SW 1271 (cell line): ENCODE measurements at regions not wholly inside any gene's neighbourhood (a gene's known extent, or its start where the extent isn't known, plus 50 kb on each side); places are given as distances from the start of the nearest gene placed in this dataset.
A peak's percentile ranks its signal among the peaks of the same experiment; 100 is the strongest.

Source experiments
- DNase-seq, 2 experiments: peaks; one replicate each; lab custom pipeline; 2025; lab: John Stamatoyannopoulos, UW

GRCh38 chr13:82688400-82688994 is 1193.8 kb downstream of the SLITRK1 start:
- DNase-seq = peak in 1 of 2 experiments; percentile 48

- DNase-seq = no peak
These were observed 1194.4 kb downstream of the SLITRK1 start for GRCh38 chr13:82687884-82688283.

- no peak for DNase-seq
These were observed 1200.7 kb downstream of the SLITRK1 start for GRCh38 chr13:82681535-82681934.

DNA sequence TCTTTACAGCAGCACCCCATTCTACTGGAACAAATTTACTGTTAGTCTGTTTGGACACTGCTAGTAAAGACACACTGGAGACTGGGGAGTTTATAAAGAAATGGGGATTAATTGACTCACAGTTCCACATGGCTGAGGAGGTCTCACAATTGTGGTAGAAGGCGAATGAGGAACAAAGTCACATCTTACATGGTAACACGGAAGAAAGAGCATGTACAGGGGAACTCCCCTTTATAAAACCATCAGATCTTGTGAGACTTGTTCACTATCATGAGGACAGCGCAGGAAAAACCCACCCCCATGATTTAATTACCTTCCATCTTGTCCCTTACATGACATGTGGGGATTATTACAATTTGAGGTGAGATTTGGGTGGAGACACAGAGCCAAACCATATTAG is 1204.2 kb downstream of the SLITRK1 start:
- no peak for DNase-seq

GRCh38 chr13:82675024-82675423 is 1207.2 kb downstream of the SLITRK1 start:
- no peak for DNase-seq

GRCh38 chr13:82674546-82674945 is 1207.7 kb downstream of the SLITRK1 start:
- DNase-seq = no peak

DNA sequence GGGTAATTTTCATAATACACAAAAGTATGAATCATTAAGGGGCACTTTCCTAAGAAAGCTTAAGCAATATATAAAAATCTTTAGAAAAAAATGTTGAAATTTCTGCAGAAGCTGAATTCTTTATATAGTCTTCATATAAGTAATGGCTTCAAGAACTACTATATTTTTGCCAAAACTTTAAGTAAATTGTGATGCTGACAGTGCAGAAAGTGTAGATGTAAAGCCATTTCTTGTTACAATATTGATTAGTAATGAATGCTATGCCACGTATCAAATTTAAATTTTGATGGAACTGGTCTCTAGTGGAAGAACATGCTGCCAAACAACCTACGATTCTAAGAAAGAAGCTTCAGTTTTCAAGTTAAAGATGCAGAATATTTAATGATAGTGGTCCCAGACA is 1210.0 kb downstream of the SLITRK1 start:
- DNase-seq = no peak

DNA sequence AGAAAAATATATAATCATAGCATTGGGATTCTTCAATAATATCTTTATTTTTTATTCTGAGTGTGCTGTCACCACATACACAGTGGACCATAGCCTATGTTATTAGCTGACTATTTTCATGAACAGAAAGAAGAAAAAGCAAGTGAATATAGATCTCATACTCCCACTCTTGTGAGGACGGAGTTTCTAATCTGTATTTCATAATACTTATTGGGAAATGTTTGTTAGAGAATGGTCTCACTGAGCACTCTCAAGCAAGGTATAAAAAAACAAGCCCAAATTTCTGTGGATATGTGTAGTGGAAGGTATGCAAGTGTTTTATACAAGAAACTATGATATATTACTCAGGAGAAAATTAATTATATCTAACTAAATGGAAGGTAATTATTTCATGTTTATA is 1218.1 kb downstream of the SLITRK1 start:
- no peak for DNase-seq

DNA sequence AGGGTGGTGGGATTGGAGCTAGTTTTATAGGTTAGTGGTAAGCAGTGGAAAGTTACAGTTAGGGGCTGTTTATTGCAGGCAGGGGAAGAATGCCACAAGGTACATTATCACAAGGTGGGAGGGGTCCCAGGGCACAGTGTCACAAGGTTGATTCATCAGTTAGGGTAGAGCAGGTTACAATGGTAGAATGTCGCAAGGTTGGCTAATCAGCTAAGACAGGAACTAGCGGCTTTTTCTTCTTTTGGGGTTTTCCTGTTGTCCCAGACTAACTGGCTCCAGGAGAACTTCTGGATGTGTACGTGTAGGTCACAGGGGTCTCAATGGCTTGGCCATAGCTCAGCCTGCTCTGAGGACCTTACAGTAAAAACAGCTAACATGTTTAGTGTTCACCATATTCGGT is 1221.1 kb downstream of the SLITRK1 start:
- no peak for DNase-seq

DNA sequence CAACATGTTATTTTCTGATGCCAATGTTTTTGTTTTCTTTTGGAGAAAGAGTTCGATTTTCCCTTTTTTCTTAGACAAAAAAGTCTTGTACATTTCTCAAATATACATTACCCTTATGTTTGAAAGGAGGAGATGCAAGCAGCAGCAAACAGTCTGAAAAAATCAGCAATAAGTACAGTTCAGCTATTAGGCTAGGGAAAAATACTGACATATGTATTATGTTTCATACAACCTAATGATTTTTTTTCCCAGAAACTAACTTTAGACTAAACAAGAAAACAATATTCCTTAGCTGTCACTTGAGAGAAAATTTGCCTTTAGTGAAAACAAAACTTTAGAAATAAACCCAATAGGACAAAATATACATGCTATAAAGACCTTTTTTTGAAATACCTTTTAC is 1223.5 kb downstream of the SLITRK1 start:
- DNase-seq = no peak

DNA sequence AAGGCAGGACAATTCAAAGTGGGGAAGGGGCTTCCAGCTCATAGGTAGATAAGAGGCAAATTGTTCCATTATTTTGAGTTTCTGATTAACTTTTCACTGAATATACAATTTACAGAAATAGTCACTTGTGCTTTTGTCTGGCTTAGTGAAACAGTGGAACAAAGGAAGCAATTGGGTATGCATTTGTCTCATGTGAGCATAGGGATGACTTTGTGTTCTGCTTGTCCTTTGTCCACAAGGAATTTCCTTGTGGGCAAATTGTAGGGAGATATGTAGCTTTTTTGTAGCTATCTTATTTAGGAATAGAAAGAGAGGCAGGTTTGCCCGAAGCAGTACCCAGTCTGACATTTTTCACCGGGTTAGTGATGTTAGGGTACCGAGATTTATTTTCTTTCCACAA is 1224.8 kb downstream of the SLITRK1 start:
- DNase-seq = no peak

DNA sequence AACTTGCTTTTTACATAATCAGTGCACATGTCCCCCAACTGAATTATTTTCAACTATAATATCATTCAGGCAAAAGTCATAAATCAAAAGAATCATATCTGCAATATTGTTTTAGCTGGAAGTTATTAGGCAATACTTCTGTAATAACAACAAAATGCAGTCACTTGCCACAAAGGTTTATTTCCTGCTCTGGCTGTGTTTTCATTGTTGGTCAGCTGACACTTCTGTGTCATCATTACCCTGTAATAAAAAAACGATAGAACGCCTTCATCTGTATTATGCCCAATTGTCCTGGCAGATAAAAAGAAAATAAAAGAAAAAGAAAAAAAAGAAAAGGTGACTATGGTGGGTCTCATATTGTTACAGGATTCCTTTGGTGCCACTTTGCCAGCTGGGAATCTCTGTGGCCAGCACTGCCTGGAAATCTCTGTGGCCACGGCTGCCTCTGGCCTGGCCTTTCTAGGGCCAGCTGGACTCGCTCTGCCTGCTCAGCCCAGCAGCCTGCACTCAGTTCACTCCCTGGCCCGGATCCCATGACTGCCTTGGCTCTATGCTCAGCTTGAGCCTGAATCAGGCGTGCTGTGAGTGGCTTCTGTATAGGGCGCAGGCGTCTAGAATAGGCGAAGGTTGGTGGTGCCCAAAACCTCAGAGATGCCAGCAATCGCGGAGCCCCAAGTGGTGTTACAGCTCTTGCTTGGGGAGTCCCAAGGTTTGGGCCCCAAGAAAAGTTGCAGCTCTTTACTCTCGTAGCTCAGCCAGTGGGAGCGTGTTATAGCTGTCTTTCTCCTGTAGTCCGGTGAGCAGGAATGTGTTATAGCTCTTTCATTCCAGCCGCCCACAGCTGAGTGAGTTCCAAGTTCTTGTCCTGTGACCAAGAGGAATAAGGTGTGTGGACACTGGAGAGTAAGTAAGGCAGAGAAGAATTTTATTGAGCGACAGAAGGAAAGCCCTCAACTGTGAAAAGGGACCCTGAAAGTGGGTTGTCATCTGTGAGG is 1227.1 kb downstream of the SLITRK1 start:
- DNase-seq = peak in 1 of 2 experiments; percentile 5

DNA sequence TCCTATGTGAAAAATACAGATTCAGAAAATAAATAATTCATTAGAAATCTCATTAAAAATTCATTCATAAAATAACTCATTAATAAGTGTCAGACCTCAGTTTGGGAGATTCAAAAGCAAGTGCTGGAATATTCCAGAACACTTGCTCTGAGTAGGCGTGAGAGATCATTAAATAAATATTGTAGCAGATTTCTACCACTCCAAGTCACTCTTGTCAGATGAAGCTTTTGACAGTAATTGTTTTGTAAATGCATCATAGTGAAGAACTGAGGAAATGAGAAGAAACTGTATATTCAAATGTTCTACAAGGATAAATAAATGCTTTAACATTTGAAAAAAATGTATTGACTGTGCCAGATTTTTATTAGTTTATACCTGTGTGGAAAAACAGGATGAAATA is 1228.1 kb downstream of the SLITRK1 start:
- DNase-seq = no peak

DNA sequence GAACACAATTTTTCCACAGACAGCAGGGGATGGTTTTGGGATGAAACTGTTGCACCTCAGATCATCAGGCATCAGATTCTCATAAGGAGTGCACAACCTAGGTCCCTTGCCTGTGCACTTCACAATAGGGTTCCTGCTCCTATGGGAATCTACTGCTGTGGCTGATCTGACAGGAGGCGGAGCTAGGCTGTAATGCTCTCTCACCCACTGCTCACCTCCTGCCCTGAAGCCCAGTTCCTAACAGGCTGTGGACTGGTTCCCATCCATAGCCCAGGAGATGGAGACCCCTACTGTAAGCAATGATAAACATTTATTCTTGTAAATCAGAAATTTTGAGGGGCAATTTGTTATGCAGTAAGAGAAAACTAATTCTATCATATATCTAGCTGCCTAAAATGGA is 1234.7 kb downstream of the SLITRK1 start:
- no peak for DNase-seq

DNA sequence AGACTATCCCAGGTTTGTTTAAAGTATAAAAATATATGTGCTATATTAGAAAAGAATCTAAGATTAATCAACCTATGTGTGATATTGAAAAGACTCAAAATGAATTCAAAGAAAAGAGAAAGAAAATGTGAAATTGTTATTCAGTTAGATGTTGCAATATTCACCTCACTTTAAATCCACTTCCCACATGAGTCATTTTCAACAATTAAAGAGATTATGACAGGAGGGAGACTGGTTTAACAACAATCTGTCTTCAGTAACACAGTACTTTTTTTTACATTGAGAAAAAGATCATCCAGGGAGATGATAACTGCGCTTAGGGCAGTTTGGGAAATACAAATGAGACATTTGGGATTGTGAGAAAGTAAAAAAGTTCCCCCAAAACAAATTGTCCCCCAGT is 1246.2 kb downstream of the SLITRK1 start:
- no peak for DNase-seq

GRCh38 chr13:82634946-82635345 is 1247.3 kb downstream of the SLITRK1 start:
- no peak for DNase-seq

GRCh38 chr13:82627183-82627582 is 1255.1 kb downstream of the SLITRK1 start:
- DNase-seq = no peak

DNA sequence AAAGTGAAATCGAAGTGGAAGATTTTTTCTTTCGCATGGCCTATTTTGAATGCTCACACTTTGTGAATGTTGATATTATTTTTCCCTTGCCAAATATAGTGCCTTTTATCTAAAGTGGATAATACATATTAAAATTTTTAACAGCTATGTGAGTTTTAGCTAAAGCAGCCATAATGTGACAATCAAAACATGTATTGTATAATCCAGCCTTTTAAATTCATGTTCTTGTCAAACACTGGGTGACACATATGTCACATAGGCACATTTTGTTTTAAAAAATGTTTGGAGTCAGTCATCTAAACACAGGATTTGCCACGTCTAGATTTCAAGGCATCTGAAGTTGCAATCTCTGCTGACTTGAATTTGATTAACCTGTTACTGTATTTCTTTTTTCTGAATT is 1256.6 kb downstream of the SLITRK1 start:
- DNase-seq = no peak

- DNase-seq = no peak
These were observed 1267.2 kb downstream of the SLITRK1 start for GRCh38 chr13:82615043-82615442.

- no peak for DNase-seq
These were observed 1268.2 kb downstream of the SLITRK1 start for GRCh38 chr13:82614086-82614485.

GRCh38 chr13:82606008-82606407 is 1276.3 kb downstream of the SLITRK1 start:
- no peak for DNase-seq

DNA sequence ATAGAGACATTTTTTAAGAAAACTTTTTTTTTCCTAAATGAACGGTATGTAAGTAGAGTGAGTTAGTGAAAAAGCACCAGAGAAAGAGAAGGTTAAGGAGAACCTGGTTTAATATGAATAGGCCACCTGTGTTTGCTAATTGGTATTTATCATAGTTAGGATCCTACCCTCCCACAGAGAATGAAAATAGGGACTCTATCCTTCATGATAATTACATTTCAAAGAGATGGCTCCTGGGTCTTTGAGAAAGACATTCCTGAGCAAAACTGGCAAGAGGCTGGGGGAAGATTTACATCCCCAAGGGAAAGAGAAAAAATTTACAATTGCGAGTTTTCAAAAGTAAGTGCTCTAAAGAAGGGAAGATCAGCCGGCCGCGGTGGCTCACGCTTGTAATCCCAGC is 1284.5 kb downstream of the SLITRK1 start:
- no peak for DNase-seq

- DNase-seq = no peak
These were observed 1289.0 kb downstream of the SLITRK1 start for GRCh38 chr13:82593239-82593638.
